LoVo (cell line): ENCODE measurements at regions not wholly inside any gene's neighbourhood (a gene's known extent, or its start where the extent isn't known, plus 50 kb on each side); places are given as distances from the start of the nearest gene placed in this dataset.
A peak's percentile ranks its signal among the peaks of the same experiment; 100 is the strongest.

Experiments used
- DNase-seq: peaks from one replicate; pipeline ENCODE4 v3.0.0-alpha.2; 2016; ENCODE audit warnings: low spot score

DNA sequence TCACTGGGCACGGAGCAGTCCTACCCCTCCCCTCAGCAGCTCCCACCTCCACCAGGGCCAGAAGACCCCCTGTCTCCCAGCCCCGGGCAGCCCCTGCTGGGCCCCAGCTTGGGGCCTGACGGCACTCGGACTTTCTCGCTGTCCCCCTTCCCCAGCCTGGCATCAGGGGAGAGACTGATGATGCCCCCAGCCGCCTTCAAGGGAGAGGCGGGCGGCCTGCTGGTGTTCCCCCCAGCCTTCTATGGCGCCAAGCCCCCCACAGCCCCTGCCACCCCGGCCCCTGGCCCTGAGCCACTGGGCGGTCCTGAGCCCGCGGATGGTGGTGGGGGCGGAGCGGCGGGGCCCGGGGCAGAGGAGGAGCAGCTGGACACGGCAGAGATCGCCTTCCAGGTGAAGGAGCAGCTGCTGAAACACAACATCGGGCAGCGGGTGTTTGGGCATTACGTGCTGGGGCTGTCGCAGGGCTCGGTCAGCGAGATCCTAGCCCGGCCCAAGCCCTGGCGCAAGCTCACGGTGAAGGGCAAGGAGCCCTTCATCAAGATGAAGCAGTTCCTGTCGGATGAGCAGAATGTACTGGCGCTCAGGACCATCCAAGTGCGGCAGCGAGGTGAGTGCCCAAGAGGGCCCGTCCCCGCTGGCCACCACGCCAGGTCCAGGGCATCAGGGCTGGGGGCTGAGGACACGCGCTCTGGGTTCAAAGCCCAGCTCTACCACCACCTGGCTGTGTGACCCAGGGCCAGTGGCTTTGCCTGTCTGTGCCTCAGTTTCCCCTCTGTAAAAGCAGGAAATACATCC, 58.6 kb downstream of the PHETA1 start:
- no peak for DNase-seq

GRCh38 chr12:111309584-111309983, 59.3 kb downstream of the PHETA1 start:
- no peak for DNase-seq

- DNase-seq: no peak
Observed at GRCh38 chr12:111308473-111308872, 60.4 kb downstream of the PHETA1 start.

- no peak for DNase-seq
Observed at GRCh38 chr12:111304642-111305071, 64.2 kb downstream of the PHETA1 start.

DNA sequence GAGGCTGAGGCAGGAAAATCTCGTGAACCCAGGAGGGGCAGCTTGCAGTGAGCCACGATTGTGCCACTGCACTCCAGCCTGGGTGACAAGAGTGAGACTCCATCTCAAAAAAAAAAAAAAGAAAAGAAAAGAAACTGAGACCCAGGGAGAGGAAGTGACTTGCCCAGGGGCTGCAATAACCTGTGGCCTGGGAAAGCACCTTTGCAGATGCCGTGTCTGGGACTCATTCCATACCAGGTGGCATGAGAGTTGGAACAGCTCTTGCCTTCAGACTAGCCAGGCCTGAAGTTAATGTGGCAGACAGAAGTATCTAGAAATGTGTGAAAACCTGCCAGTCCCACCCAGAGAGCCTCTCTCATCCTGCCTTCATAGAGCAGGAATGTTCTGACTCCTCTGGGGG, 65.4 kb downstream of the PHETA1 start:
- no peak for DNase-seq

GRCh38 chr12:111298582-111299436, 70.1 kb downstream of the PHETA1 start:
- peak; percentile 60 for DNase-seq

GRCh38 chr12:111297703-111298426, 71.0 kb downstream of the PHETA1 start:
- DNase-seq: no peak

GRCh38 chr12:111296906-111297463, 71.9 kb downstream of the PHETA1 start:
- no peak for DNase-seq

- DNase-seq: no peak
Observed at GRCh38 chr12:111295176-111295575, 73.7 kb downstream of the PHETA1 start.

- DNase-seq: no peak
Observed at GRCh38 chr12:111293266-111294009, 75.5 kb downstream of the PHETA1 start.

DNA sequence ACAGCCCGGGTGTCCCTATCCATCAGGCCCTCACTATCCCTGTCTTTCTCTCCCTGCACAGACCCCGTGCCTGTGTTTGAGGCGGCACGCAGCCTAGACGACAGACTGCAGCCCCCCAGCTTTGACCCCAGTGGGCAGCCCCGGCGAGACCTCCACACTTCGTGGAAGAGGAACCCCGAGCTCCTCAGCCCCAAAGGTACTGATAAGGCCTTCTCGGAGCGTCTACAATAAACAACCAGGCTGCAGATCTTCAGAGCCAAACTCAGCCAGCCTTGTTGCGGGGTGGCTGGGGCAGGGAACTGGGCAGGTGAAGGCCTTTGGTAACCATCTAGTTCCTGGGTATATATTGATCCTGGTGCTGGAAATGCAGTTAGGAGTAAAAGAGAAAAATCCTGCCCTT, 77.5 kb downstream of the PHETA1 start:
- DNase-seq: no peak

DNA sequence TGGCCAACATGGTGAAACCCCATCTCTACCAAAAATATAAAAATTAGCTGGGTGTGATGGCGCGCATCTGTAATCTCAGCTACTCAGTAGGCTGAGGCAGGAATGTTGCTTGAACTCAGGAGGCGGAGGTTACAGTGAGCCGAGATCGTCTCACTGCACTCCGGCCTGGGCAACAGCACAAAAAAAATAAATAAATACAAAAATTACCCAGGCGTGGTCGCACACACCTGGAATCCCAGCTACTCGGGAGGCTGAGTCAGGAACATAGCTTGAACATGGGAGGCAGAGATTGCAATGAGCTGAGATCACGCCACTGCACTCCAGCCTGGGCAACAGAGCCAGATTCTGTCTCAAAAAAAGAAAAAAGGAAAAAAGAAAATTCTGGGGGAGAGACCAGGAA, 80.1 kb downstream of the PHETA1 start:
- DNase-seq: no peak

DNA sequence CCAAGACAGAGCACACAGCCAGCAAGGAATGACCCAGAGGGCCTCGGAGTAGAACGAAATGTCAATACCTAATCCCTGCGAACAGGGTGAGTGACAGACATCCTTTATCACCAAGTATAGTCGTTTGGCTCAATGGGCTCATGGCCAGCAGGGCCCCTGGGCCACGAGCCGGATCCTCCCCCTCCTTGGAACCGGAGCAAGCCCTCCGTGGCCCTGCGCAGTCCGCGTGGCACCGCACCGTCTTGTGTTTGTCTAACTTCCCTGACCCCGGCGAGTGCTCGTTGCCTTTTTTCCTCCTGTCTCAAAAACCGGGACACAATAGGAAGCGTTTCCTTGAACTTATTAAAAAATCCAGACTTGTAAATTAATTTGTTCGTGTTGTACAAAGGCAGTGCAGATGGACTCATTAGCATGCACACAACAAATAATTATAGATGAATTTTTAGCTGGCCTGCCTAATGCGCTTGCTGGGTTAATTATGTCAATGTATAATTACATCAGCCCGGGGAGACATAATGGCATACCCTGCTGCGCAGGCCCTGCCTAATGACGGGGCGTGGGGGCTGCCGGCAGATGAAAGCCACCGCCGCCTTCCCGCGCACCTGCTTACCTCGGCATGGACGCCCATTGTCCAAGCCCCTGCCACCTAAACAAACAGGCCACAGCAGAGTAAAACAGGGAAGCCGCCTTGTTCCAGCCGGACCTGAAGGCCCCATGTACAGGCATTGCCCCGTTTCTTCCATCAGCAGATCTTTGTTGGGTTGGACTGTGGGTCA, 81.6 kb downstream of the PHETA1 start:
- DNase-seq: no peak

GRCh38 chr12:111285200-111285599, 83.7 kb downstream of the PHETA1 start:
- DNase-seq: no peak

- no peak for DNase-seq
Observed at GRCh38 chr12:111284709-111285108, 84.2 kb downstream of the PHETA1 start.

- no peak for DNase-seq
Observed at GRCh38 chr12:111283966-111284365, 84.9 kb downstream of the PHETA1 start.

GRCh38 chr12:111283521-111283920, 85.4 kb downstream of the PHETA1 start:
- DNase-seq: no peak

DNA sequence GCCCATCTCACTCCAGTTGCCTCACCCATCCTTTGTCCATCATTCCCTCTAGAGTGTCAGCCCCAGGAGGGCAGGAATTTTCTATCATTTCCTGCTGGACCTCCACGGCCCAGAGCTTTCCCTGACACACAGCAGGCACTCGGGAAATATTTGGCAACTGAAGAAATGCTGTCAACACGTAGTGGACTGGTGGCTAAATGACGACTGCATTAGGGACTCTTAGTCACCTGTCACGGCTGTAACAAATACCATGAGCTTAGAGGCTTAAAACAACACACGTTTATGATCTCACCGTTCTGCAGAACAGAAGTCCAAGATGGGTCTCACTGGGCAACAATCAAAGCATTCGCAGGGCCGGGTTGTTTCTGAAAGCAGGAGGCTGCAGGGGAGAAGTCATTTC, 91.3 kb downstream of the PHETA1 start:
- no peak for DNase-seq

- DNase-seq: no peak
Observed at GRCh38 chr12:111276146-111276545, 92.7 kb downstream of the PHETA1 start.

GRCh38 chr12:111275308-111275707, 93.6 kb downstream of the PHETA1 start:
- no peak for DNase-seq

GRCh38 chr12:111274777-111275176, 94.1 kb downstream of the PHETA1 start:
- DNase-seq: no peak
